H1 (cell line): ENCODE measurements at regions not wholly inside any gene's neighbourhood (a gene's known extent, or its start where the extent isn't known, plus 50 kb on each side); places are given as distances from the start of the nearest gene placed in this dataset.

Source experiments
- CTCF ChIP-seq, 3 experiments: IDR thresholded peaks; 1 replicate in 2 of 3; 2 replicates in 1 of 3; pipeline versions ENCODE4 v1.5.1 to v1.6.1; 2011; ENCODE audit warnings: low read length in 3 of 3, mild to moderate bottlenecking in 3 of 3, inconsistent platforms in 2 of 3, low read depth in 1 of 3, moderate library complexity in 1 of 3; ENCODE audit not compliant: insufficient read depth in 1 of 3; ENCODE audit errors: control extremely low read depth in 1 of 3
- POLR2A ChIP-seq, 2 experiments: IDR thresholded peaks; 1 replicate in 1 of 2; 2 replicates in 1 of 2; pipeline ENCODE4 v1.6.1; 2011; ENCODE audit warnings: low read depth in 2 of 2, low read length in 2 of 2, mild to moderate bottlenecking in 2 of 2; ENCODE audit errors: control extremely low read depth in 1 of 2
- SIRT6 ChIP-seq: IDR thresholded peaks from one replicate; pipeline ENCODE4 v1.7.1; 2012; ENCODE audit warnings: low read length, inconsistent platforms
- SP1 ChIP-seq: IDR thresholded peaks from 2 replicates; pipeline ENCODE4 v1.6.1; 2011; ENCODE audit warnings: low read depth, low read length
- SRF ChIP-seq: IDR thresholded peaks from 2 replicates; pipeline ENCODE4 v1.6.1; 2011; ENCODE audit warnings: mild to moderate bottlenecking, low read depth, low read length, moderate library complexity

- TF ChIP-seq POLR2A (IDR thresholded peaks at IDR 0.05; ENCODE audit: control extremely low read depth in 1 of 2, low read depth in 2 of 2, low read length in 2 of 2) (no peak), SIRT6 (no peak), SP1 (no peak), SRF (no peak), CTCF (IDR thresholded peaks at IDR 0.05; ENCODE audit: control extremely low read depth in 1 of 3, insufficient read depth in 1 of 3, low read depth in 1 of 3, low read length in 3 of 3) (no peak)
Observed at GRCh38 chr18:11377766-11378540, 228.6 kb upstream of the PIEZO2 start.
